GM12878 (cell line): ENCODE measurements at regions not wholly inside any gene's neighbourhood (a gene's known extent, or its start where the extent isn't known, plus 50 kb on each side); places are given as distances from the start of the nearest gene placed in this dataset.

Experiments used
- CTCF ChIP-seq, 3 experiments: IDR thresholded peaks in 2 of 3; conservative IDR thresholded peaks in 1 of 3; 2 replicates each; pipeline ENCODE4 v1.5.1; 2011; ENCODE audit warnings: low read depth in 3 of 3, low read length in 3 of 3, mild to moderate bottlenecking in 3 of 3, control low read depth in 2 of 3, moderate library complexity in 2 of 3, inconsistent platforms in 1 of 3, mixed read lengths in 1 of 3; ENCODE audit not compliant: control insufficient read depth in 2 of 3, insufficient read depth in 1 of 3; ENCODE audit errors: extremely low read depth in 1 of 3
- EZH2 ChIP-seq: IDR thresholded peaks from 2 replicates; pipeline ENCODE4 v1.6.1; 2012; ENCODE audit warnings: low read depth, mild to moderate bottlenecking, control low read depth, inconsistent platforms, low read length, borderline replicate concordance; ENCODE audit not compliant: control insufficient read depth
- NFYB ChIP-seq: IDR thresholded peaks from 2 replicates; pipeline ENCODE4 v1.6.1; 2011; ENCODE audit warnings: low read depth, mild to moderate bottlenecking, low read length, improper control_type of control experiment, moderate library complexity; ENCODE audit not compliant: insufficient read depth
- NRF1 ChIP-seq: conservative IDR thresholded peaks from 2 replicates; pipeline ENCODE4 v1.6.1; 2011; ENCODE audit warnings: mild to moderate bottlenecking, low read depth, low read length, improper control_type of control experiment
- RFX5 ChIP-seq: IDR thresholded peaks from 2 replicates; pipeline ENCODE4 v1.6.1; 2011; ENCODE audit warnings: low read depth, low read length, improper control_type of control experiment

DNA sequence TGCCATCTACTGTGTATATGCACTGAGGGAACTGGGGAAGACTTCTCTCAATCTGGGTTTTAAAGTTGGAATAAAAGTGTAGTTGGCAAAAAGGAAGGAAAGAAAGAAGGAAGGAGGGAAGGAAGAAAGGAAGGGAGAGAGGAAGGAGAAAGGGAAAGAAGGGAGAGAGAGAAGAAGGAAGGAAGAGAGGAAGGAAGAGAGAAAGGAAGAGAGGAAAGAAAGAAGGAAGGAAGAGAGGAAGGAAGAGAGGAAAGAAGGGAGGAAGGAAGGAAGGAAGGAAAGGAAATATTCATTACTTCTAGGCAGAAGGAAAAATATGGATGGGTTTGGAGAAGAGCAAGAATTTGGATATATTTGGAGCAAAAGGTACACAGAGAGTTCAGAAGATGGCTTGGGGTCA is 343.6 kb upstream of the AUTS2 start:
- TF ChIP-seq NRF1 = no peak
- TF ChIP-seq NFYB = no peak
- TF ChIP-seq CTCF (IDR thresholded peaks at IDR 0.05 in 2 of 3, conservative IDR thresholded peaks at IDR 0.05 in 1 of 3; ENCODE audit: control insufficient read depth in 2 of 3, extremely low read depth in 1 of 3, insufficient read depth in 1 of 3, low read depth in 3 of 3, low read length in 3 of 3) = no peak
- no peak for TF ChIP-seq EZH2
- no peak for TF ChIP-seq RFX5
